OCI-LY3 (cell line): ENCODE measurements at regions not wholly inside any gene's neighbourhood (a gene's known extent, or its start where the extent isn't known, plus 50 kb on each side); places are given as distances from the start of the nearest gene placed in this dataset.

Experiments used
- H2AFZ ChIP-seq: fragments of 200-600, 300-600 bp; shearing (Covaris generic); 2 replicates; pipeline ENCODE4 v1.6.0; 2014; ENCODE audit warnings: antibody characterized with exemption, low read depth, low read length
- H3K27ac ChIP-seq: fragments of 200-600, 300-600 bp; sonication (generic); 2 replicates; pipeline ENCODE4 v1.5.1; 2014; ENCODE audit warnings: mild to moderate bottlenecking, low read length, moderate library complexity, mixed read lengths
- H3K27me3 ChIP-seq: fragments of 200-600, 300-600 bp; sonication (generic); 2 replicates; pipeline ENCODE4 v1.6.1; 2014; ENCODE audit warnings: low read depth, low read length, mixed read lengths
- H3K36me3 ChIP-seq: fragments of 200-600, 300-600 bp; sonication (generic); replicated peaks from 2 replicates; pipeline ENCODE3; 2014; ENCODE audit warnings: low read depth, low read length, mixed read lengths
- H3K4me1 ChIP-seq: fragments of 300-600, 200-600 bp; sonication (generic); 2 replicates; pipeline ENCODE4 v1.6.1; 2014; ENCODE audit warnings: low read length, mixed read lengths
- H3K4me2 ChIP-seq: fragments of 200-600, 300-600 bp; sonication (generic); 2 replicates; pipeline ENCODE4 v1.6.1; 2014; ENCODE audit warnings: low read length, mixed read lengths
- H3K4me3 ChIP-seq: fragments of 300-600, 200-600 bp; sonication (generic); 2 replicates; pipeline ENCODE4 v1.5.1; 2014; ENCODE audit warnings: antibody characterized with exemption, mild to moderate bottlenecking, low read length, moderate library complexity
- H3K79me2 ChIP-seq: fragments of 300-600, 200-600 bp; shearing (Covaris generic); 2 replicates; pipeline ENCODE4 v1.6.1; 2014; ENCODE audit warnings: mild to moderate bottlenecking, low read length, mixed read lengths
- H3K9ac ChIP-seq: fragments of 300-600, 200-600 bp; shearing (Covaris generic); 2 replicates; pipeline ENCODE4 v1.6.0; 2014; ENCODE audit warnings: mild to moderate bottlenecking, low read length, moderate library complexity
- H3K9me3 ChIP-seq: fragments of 200-600, 300-600 bp; shearing (Covaris generic); 2 replicates; pipeline ENCODE4 v1.6.1; 2014; ENCODE audit warnings: low read length, mixed read lengths; ENCODE audit not compliant: insufficient read depth
- H4K20me1 ChIP-seq: fragments of 200-600, 300-600 bp; sonication (generic); 2 replicates; pipeline ENCODE4 v1.6.1; 2016; ENCODE audit warnings: low read length, mixed read lengths; ENCODE audit not compliant: insufficient read depth
- CTCF ChIP-seq: fragments of 200-600, 300-600 bp; sonication (generic); IDR thresholded peaks from 2 replicates; pipeline ENCODE4 v1.5.1; 2014; ENCODE audit warnings: antibody characterized with exemption, low read length, low read depth
- EZH2phosphoT487 ChIP-seq: fragments of 200-600 bp; shearing (Covaris generic); IDR thresholded peaks from 2 replicates; pipeline ENCODE4 v1.6.1; 2018; ENCODE audit warnings: antibody characterized with exemption, mixed run types, low read depth

- no peak overlapping the region for H3K4me2 ChIP-seq
- no peaks in the 10 kb centered on the region for H3K27me3 ChIP-seq
- no peak overlapping the region for H3K27ac ChIP-seq
- H3K36me3 ChIP-seq: no peaks in the 10 kb centered on the region
- H3K4me1 ChIP-seq: no peaks in the 10 kb centered on the region
- H3K79me2 ChIP-seq: no peaks in the 10 kb centered on the region
- no peaks in the 10 kb centered on the region for H3K9me3 ChIP-seq
- H3K4me3 ChIP-seq: no peak overlapping the region
- no peaks in the 10 kb centered on the region for H4K20me1 ChIP-seq
- TF ChIP-seq CTCF (no peak), EZH2phosphoT487 (no peak)
- no peak overlapping the region for H2AFZ ChIP-seq
- no peak overlapping the region for H3K9ac ChIP-seq
These were observed 358.5 kb upstream of the RGMB start for GRCh38 chr5:98414938-98415337.

GRCh38 chr5:98415663-98416062 lies 357.8 kb upstream of the RGMB start:
- H3K4me1 ChIP-seq: no peaks in the 10 kb centered on the region
- no peak overlapping the region for H2AFZ ChIP-seq
- no peaks in the 10 kb centered on the region for H3K36me3 ChIP-seq
- H3K4me2 ChIP-seq: no peak overlapping the region
- H3K9ac ChIP-seq: no peak overlapping the region
- H3K9me3 ChIP-seq: no peaks in the 10 kb centered on the region
- H3K4me3 ChIP-seq: no peak overlapping the region
- TF ChIP-seq CTCF (no peak), EZH2phosphoT487 (no peak)
- no peaks in the 10 kb centered on the region for H3K79me2 ChIP-seq
- no peaks in the 10 kb centered on the region for H3K27me3 ChIP-seq
- no peak overlapping the region for H3K27ac ChIP-seq
- H4K20me1 ChIP-seq: no peaks in the 10 kb centered on the region

GRCh38 chr5:98416541-98416940 lies 356.9 kb upstream of the RGMB start:
- H4K20me1 ChIP-seq: no peaks in the 10 kb centered on the region
- H3K79me2 ChIP-seq: no peaks in the 10 kb centered on the region
- no peak overlapping the region for H2AFZ ChIP-seq
- no peak overlapping the region for H3K4me3 ChIP-seq
- TF ChIP-seq CTCF (no peak), EZH2phosphoT487 (no peak)
- no peak overlapping the region for H3K9ac ChIP-seq
- no peaks in the 10 kb centered on the region for H3K9me3 ChIP-seq
- no peaks in the 10 kb centered on the region for H3K27me3 ChIP-seq
- no peak overlapping the region for H3K27ac ChIP-seq
- no peaks in the 10 kb centered on the region for H3K36me3 ChIP-seq
- H3K4me2 ChIP-seq: no peak overlapping the region
- no peaks in the 10 kb centered on the region for H3K4me1 ChIP-seq

- no peaks in the 10 kb centered on the region for H3K9me3 ChIP-seq
- TF ChIP-seq CTCF (no peak), EZH2phosphoT487 (no peak)
- no peaks in the 10 kb centered on the region for H3K27me3 ChIP-seq
- no peak overlapping the region for H3K4me3 ChIP-seq
- H3K4me2 ChIP-seq: no peak overlapping the region
- H3K79me2 ChIP-seq: no peaks in the 10 kb centered on the region
- H3K36me3 ChIP-seq: no peaks in the 10 kb centered on the region
- no peak overlapping the region for H3K9ac ChIP-seq
- H3K27ac ChIP-seq: no peak overlapping the region
- no peak overlapping the region for H2AFZ ChIP-seq
- H3K4me1 ChIP-seq: no peaks in the 10 kb centered on the region
- H4K20me1 ChIP-seq: no peaks in the 10 kb centered on the region
These were observed 353.6 kb upstream of the RGMB start for GRCh38 chr5:98419825-98420224.
